ENCODE measurements at regions not wholly inside any gene's neighbourhood (a gene's known extent, or its start where the extent isn't known, plus 50 kb on each side); places are given as distances from the start of the nearest gene placed in this dataset.

- no peak for DNase-seq
Measured at GRCh38 chr3:68151359-68151758, 496.9 kb upstream of the SUCLG2 start.

DNA sequence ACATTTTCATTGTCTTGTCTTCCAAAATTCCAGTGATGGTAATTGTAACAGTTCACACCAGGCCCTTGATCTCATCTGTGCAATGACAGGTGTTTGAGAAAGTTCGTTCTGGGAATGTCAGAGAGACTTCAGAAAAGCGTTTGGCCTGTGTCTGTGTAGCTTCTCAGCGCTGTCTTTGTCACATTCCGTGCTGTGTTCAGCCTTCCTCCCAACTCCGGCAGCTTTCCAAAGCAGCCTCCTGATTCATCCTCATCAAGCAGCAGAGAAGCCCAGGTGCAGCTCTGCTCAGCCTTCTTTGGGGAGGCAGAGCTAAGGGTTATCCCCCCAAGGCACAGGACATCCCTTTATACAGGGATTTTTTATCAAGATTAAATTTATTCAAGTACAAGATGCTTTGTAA is 494.0 kb upstream of the SUCLG2 start:
- no peak for DNase-seq

GRCh38 chr3:68142441-68142840 is 488.0 kb upstream of the SUCLG2 start:
- DNase-seq, result no peak

GRCh38 chr3:68139897-68140296 is 485.5 kb upstream of the SUCLG2 start:
- no peak for DNase-seq

DNA sequence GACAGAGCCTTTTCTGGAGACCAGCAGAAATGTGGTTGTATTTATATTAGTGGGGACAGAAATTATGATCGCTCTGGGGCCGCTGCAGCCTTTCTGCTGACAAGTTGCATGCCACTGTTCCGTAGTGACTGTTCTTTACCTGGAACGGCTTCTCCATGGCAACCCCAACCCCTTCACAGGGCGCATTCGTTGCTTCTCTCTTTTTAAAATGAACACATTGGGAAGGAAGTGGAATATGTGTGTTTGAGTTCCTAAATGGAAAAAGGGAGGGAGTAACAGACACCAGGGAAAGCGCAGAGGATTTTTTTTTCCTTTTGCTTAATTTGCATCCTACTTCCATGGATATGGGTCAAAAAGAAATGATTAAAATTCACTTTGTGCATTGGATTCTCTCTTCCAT is 482.0 kb upstream of the SUCLG2 start:
- DNase-seq, result no peak

DNA sequence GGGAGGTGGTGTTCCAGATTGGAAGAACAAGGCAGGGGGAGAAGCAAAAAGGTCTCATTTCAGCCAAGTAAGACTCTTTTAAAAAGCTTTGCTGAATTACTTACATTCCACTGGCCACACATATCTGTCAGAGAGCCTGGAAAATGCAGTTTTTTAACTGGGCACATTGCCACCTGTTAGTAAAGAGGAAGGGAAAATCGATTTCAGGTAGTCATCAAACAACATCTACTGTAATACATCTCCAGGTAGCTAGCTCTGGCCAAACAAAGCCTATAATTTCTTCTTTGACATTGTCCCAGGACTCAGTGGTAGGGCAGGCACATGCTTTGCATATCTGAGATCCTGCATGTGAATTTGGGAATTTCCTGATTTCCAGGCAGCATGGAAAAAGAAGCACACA is 480.7 kb upstream of the SUCLG2 start:
- DNase-seq, result no peak

DNA sequence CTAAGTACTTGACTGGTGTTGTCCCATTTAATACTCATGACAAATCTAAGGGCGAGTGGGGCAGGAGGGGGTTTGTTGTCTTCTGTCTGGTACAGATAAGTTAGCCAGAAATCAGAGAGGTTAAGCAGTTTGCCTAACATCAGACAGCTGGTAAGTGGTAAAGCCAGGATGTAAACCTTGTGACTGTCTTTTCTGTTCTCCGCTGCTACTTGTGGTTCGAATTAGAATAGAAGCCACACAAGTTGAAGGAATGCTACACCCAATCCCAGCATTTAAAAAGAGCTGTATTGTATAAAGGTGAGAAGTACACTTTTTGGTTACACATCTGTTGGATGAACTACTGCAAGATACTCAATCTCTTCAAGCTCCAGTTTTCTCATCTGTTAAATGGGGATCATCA is 474.7 kb upstream of the SUCLG2 start:
- no peak for DNase-seq

GRCh38 chr3:68123231-68123630 is 468.8 kb upstream of the SUCLG2 start:
- no peak for DNase-seq

DNA sequence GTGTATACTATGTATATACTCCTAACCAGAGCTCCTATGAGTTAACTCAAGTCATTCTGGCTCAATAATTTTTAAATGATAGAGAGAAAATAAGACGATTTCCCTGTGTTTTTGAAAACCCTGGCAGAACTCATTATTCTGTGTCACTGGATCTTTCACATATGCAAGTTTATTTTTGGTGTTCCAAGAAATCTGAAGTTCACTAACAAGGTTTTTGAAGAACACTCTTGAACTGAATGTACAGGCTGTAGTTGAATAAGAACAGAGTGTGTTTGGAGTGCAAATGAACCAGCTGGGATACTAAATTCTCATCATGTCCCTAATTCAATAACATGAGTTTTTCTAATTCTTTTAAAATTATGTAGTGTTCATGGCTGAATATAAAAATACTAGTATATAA is 466.9 kb upstream of the SUCLG2 start:
- DNase-seq, result no peak

- no peak for DNase-seq
Measured at GRCh38 chr3:68116580-68116979, 462.2 kb upstream of the SUCLG2 start.

DNA sequence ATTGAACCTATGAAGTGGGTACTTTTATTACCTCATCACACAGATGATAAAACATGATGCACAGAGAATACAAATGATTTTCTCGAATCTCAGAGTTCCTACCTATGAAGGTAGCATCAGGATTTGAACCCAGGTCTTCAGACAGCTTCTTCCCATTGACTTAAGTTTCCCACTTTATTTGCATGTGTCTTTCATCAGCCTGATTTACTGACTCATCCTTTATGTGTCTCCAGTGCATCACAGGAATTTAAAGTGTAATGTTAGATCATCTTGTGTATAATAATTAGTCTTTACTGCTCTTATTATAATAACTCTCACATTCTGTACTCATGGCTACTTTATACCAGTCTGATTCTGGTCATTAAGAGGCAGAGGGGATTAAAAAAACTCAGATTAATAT is 449.4 kb upstream of the SUCLG2 start:
- no peak for DNase-seq

DNA sequence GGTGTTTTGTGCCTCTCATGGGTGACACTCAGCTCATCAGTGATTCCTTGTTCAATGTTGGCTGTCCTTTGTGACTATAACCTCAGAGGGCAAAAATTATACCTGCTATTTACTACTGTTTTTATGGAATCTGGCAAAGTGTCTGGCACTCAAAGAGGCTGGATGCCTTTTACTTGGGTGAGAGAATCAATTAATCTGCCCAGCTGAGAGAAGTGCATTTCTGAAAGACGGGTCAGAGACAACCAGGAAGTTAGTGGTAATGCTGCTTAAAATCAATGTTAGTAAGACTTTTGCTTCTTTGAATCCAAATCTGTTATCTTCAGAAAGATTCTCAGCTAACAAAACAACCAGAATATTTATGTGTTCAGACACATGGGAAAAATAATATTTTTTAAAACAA is 436.2 kb upstream of the SUCLG2 start:
- no peak for DNase-seq

GRCh38 chr3:68089572-68090011 is 435.2 kb upstream of the SUCLG2 start:
- peak; percentile 60 for DNase-seq

DNA sequence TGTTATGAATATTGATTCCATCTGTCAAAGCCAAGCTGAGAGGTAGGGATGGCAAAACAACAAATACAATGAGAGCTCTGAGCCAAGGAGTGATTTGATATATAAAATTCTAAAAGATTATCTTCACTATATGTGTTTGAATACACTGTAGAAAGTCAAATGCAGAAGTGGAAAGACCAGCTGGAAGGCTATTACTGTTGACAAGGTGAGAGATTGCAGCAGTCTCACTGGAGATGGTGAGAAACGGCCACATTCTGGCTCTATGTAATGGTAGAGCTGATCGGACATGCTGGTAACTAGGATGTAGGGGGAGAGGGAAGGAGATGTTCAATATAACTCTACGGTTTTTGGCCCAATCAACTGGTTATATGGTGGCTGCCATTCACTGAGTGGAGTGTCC is 434.2 kb upstream of the SUCLG2 start:
- DNase-seq, result no peak

- no peak for DNase-seq
Measured at GRCh38 chr3:68088216-68088615, 433.8 kb upstream of the SUCLG2 start.

GRCh38 chr3:68072062-68072461 is 417.6 kb upstream of the SUCLG2 start:
- DNase-seq, result no peak

- no peak for DNase-seq
Measured at GRCh38 chr3:68070186-68070585, 415.8 kb upstream of the SUCLG2 start.

- DNase-seq, result no peak
Measured at GRCh38 chr3:68067314-68067713, 412.9 kb upstream of the SUCLG2 start.

- DNase-seq, result no peak
Measured at GRCh38 chr3:68062926-68063325, 408.5 kb upstream of the SUCLG2 start.

GRCh38 chr3:68060910-68061309 is 406.5 kb upstream of the SUCLG2 start:
- DNase-seq, result no peak

DNA sequence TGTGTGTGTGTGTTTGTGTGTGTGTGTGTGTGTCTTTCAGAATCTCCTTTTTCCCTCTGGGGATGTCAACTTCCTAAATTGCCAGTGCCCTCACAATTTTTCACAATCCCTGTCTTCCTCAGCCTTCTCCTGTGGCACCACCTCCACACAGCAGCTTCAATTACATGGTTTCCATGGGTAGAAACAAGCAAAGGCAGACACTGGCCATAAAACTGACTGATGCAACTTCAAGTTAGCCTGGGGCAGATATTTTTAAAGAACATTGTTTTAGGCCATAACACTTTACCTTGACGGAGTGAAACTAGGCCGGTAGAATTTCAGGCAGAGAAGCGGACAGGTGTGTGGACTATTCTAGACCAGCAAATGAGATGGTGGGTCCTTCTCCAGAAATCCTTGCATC is 405.8 kb upstream of the SUCLG2 start:
- DNase-seq, result no peak

GRCh38 chr3:68059628-68060152 is 405.3 kb upstream of the SUCLG2 start:
- DNase-seq, result no peak

DNA sequence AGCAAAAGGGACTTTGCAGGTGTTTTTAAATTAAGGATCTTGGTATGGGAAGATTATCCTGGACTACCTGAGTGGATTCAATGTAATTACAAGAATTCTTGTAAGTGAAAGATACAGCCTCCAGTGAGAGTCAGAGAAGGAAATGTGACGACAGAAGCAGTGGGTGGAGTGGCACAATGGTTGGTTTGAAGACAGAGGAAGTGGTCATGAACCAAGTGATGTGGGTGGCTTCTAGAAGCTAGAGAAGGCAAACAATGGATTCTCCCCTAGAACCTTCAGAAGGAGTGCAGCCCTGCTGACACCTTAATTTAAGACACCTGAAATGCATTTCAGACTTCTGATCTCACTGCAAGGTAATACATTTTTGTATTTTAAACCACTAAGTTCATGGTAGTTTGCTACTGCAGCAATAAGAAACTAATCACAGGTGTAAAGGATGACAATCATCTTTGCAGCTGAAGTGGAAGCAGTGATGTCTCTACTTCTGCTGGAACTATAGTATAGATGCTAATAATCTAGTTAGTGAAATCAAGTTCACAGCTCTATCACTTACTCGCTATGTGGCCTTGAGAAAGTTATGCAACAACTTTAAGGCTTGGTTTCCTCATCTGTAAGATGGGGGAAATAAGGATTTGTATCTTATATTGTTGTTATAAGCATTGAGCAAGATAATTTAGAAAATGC is 403.4 kb upstream of the SUCLG2 start:
- DNase-seq, result no peak

DNA sequence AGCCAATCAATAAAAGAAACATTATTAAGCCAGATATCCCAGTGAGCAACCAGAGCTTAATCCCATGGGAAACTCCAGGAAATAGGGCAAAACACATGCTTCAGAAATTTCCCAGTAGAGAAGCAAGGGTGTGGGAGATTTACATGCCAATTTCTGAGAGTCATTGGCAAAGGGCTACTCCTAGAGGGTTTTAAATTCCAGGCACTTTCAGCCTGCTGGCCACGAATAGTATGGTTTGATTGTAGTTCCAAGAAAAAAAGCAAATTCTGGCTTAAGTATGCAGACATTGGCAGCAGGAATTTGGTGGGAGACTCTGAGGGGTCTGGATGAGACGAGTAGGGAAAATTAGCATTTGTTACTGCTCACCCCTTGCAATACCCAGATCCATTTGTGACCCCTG is 402.1 kb upstream of the SUCLG2 start:
- DNase-seq, result no peak

DNA sequence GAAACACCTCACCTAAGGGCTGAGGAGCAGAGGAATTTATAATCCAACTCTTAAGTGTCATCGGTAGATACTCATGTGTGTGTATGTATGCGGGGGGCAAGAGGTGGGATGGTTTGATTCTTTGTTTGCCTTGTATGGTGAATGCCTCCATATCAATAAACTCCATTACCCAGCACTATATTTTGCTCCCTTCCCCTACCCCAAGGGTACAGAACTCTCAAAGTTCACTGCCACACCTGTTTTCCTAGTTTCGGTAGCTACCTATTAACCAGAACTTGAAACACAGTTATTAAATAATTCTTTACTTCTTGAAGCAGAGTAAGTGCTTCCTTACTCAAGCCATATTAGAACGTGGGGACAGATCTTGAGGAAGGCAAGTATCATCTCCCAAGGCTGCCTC is 400.8 kb upstream of the SUCLG2 start:
- no peak for DNase-seq

All from fibroblast of skin of right quadriceps (primary cell).